K562 (cell line): ENCODE measurements at regions not wholly inside any gene's neighbourhood (a gene's known extent, or its start where the extent isn't known, plus 50 kb on each side); places are given as distances from the start of the nearest gene placed in this dataset.

ENCODE experiments used
- CBFB ChIP-seq: sonication (generic); formaldehyde crosslinking; IDR thresholded peaks from 2 replicates; pipeline ENCODE4 v1.4.0; 2020; ENCODE audit warnings: mild to moderate bottlenecking, missing genetic modification reagents
- ELF4 ChIP-seq: fragments of 450-650 bp; formaldehyde crosslinking; IDR thresholded peaks from 2 replicates; pipeline ENCODE4 v1.4.0; 2022; ENCODE audit warnings: missing genetic modification characterization
- GATA2 ChIP-seq: sonication (generic); formaldehyde crosslinking; IDR thresholded peaks from 2 replicates; pipeline ENCODE4 v1.4.0; 2020; ENCODE audit warnings: mild to moderate bottlenecking, missing genetic modification reagents

GRCh38 chr5:89572696-89573095 is 689.7 kb upstream of the MEF2C start:
- no peak for TF ChIP-seq GATA2 (CRISPR knock-in tag)
- no peak for TF ChIP-seq CBFB (CRISPR knock-in tag)
- no peak for TF ChIP-seq ELF4 (CRISPR knock-in tag)
